Type B pancreatic cell (in vitro differentiated cells): ENCODE measurements at regions not wholly inside any gene's neighbourhood (a gene's known extent, or its start where the extent isn't known, plus 50 kb on each side); places are given as distances from the start of the nearest gene placed in this dataset.

ENCODE experiments used
- DNase-seq: peaks from one replicate; pipeline ENCODE4 v3.0.0; 2021; ENCODE audit warnings: mixed read lengths; ENCODE audit not compliant: unreplicated experiment; ENCODE audit errors: extremely low spot score
- H3K27ac Mint-ChIP-seq: 2 replicates; pipeline ENCODE4 v1.8.0; 2021; ENCODE audit warnings: mild to moderate bottlenecking, mixed read lengths
- H3K27me3 Mint-ChIP-seq: 2 replicates; pipeline ENCODE4 v1.8.0; 2021; ENCODE audit warnings: mixed read lengths
- H3K36me3 Mint-ChIP-seq: 2 replicates; pipeline ENCODE4 v1.8.0; 2021; ENCODE audit warnings: mixed read lengths
- H3K4me1 Mint-ChIP-seq: one replicate; pipeline ENCODE4 v1.8.0; 2021; ENCODE audit warnings: mixed read lengths; ENCODE audit not compliant: unreplicated experiment
- H3K4me3 Mint-ChIP-seq: 2 replicates; pipeline ENCODE4 v1.8.0; 2021; ENCODE audit warnings: mild to moderate bottlenecking, mixed read lengths
- H3K9me3 Mint-ChIP-seq: 2 replicates; pipeline ENCODE4 v1.8.0; 2021; ENCODE audit warnings: mixed read lengths
- CTCF ChIP-seq: fragments of 200-600 bp; sonication (generic); conservative IDR thresholded peaks from 2 replicates; pipeline ENCODE4 v1.5.0; 2021; ENCODE audit warnings: antibody characterized with exemption, mild to moderate bottlenecking

GRCh38 chr16:62596125-62596524 lies 559.9 kb upstream of the CDH8 start:
- Mint-ChIP-seq H3K27ac (no peak overlapping the region), H3K36me3 (no peaks in the 10 kb centered on the region), H3K27me3 (no peaks in the 10 kb centered on the region), H3K4me3 (no peak overlapping the region), H3K9me3 (no peaks in the 10 kb centered on the region), H3K4me1 (peaks cover 5% of the 10 kb centered on the region)
- DNase-seq: no peak
- TF ChIP-seq CTCF: no peak

GRCh38 chr16:62586128-62586862 lies 550.1 kb upstream of the CDH8 start:
- Mint-ChIP-seq H3K9me3 (peaks cover 21% of the 10 kb centered on the region), H3K27ac (no peak overlapping the region)

DNA sequence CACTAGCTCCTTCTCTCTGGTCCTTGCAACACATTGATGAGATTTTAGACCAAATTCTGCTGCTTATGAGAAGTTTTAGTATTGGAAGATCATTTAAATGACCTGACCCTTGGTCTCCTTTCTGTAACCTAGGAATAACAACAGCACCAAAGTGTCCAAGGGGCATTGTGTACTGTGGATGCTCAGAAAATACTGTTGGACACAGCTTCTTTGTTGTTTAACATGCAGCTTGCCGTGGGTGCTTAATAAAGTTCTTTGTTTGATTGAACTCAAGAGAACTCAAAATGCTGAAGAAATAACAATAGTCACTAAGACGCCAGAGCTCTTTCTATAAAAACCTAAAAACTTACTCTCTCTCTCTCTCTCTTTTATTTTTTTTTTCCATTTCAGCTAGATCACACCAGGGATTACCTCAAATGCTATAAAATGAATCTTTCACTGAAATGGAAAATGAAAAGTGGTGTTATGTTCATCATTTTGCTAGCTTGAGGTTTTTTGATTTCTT lies 548.9 kb upstream of the CDH8 start:
- no peak for DNase-seq
- peaks cover 4% of the 10 kb centered on the region for H3K4me1 Mint-ChIP-seq
- H3K36me3 Mint-ChIP-seq: no peaks in the 10 kb centered on the region
- peaks cover 21% of the 10 kb centered on the region for H3K9me3 Mint-ChIP-seq
- H3K27ac Mint-ChIP-seq: no peak overlapping the region
- no peak overlapping the region for H3K4me3 Mint-ChIP-seq
- H3K27me3 Mint-ChIP-seq: peaks cover 3% of the 10 kb centered on the region
- TF ChIP-seq CTCF: no peak

More at GRCh38 chr16:62586128-62586862, 550.1 kb upstream of the CDH8 start:
- H3K36me3 Mint-ChIP-seq: no peaks in the 10 kb centered on the region
- no peak for DNase-seq
- peaks cover 4% of the 10 kb centered on the region for H3K4me1 Mint-ChIP-seq
- peaks cover 3% of the 10 kb centered on the region for H3K27me3 Mint-ChIP-seq
- no peak for TF ChIP-seq CTCF
- no peak overlapping the region for H3K4me3 Mint-ChIP-seq

DNA sequence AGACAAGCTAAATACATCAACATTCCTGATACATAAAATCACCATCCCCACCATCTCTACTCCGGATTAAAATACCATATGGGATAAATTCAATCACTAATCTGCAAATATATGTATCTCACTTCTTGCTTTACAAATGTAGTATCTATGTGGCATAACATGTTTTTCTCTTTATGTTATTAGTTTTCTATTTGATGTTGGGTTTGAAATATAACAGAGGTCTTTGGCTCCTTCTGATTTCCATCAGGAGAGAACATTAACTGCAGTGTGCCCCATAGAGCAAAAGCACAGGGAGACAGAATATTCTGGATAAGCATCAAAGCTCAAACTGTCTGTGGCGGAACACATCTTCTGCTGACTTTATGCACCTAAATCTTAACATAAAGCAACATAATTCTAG lies 547.2 kb upstream of the CDH8 start:
- Mint-ChIP-seq H3K27me3 (peaks cover 3% of the 10 kb centered on the region), H3K4me1 (peaks cover 4% of the 10 kb centered on the region), H3K9me3 (peaks cover 21% of the 10 kb centered on the region), H3K4me3 (no peak overlapping the region), H3K27ac (no peak overlapping the region), H3K36me3 (no peaks in the 10 kb centered on the region)
- no peak for TF ChIP-seq CTCF
- no peak for DNase-seq

DNA sequence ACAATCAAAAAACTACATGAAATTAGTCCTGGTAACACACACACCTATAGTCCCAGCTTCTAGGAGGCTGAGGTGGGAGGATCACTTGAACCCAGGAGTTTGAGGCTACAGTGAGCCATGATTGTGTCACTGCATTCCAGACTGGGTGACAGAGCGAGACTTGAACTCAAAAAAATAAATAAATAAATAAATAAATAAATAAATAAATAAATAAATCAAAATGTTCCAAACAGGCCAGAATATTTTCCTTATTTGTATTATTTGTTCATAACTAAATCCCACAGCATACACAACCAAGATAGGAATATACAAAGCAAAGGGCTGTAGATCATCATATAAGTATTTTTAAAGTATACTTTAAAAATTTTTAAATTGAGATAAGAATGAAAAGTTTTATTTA lies 537.2 kb upstream of the CDH8 start:
- no peak for TF ChIP-seq CTCF
- H3K4me1 Mint-ChIP-seq: no peaks in the 10 kb centered on the region
- no peaks in the 10 kb centered on the region for H3K36me3 Mint-ChIP-seq
- no peaks in the 10 kb centered on the region for H3K9me3 Mint-ChIP-seq
- H3K27ac Mint-ChIP-seq: no peak overlapping the region
- no peak overlapping the region for H3K4me3 Mint-ChIP-seq
- H3K27me3 Mint-ChIP-seq: no peaks in the 10 kb centered on the region
- no peak for DNase-seq
